ENCODE measurements at regions not wholly inside any gene's neighbourhood (a gene's known extent, or its start where the extent isn't known, plus 50 kb on each side); places are given as distances from the start of the nearest gene placed in this dataset.

GRCh38 chr11:122423273-122423672 is 232.2 kb upstream of the UBASH3B start:
- TF ChIP-seq, protein P1, sequence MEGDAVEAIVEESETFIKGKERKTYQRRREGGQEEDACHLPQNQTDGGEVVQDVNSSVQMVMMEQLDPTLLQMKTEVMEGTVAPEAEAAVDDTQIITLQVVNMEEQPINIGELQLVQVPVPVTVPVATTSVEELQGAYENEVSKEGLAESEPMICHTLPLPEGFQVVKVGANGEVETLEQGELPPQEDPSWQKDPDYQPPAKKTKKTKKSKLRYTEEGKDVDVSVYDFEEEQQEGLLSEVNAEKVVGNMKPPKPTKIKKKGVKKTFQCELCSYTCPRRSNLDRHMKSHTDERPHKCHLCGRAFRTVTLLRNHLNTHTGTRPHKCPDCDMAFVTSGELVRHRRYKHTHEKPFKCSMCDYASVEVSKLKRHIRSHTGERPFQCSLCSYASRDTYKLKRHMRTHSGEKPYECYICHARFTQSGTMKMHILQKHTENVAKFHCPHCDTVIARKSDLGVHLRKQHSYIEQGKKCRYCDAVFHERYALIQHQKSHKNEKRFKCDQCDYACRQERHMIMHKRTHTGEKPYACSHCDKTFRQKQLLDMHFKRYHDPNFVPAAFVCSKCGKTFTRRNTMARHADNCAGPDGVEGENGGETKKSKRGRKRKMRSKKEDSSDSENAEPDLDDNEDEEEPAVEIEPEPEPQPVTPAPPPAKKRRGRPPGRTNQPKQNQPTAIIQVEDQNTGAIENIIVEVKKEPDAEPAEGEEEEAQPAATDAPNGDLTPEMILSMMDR (IDR thresholded peaks at IDR 0.05): no peak
- no peak for TF ChIP-seq POLR2A (IDR thresholded peaks at IDR 0.05)
- TF ChIP-seq POLR2AphosphoS5 (IDR thresholded peaks at IDR 0.05; ENCODE audit: insufficient read depth in 1 of 2, low read depth in 1 of 2): no peak

Data from vagina (tissue), 2 donors.